Thyroid gland (tissue), 4 donors: ENCODE measurements at regions not wholly inside any gene's neighbourhood (a gene's known extent, or its start where the extent isn't known, plus 50 kb on each side); places are given as distances from the start of the nearest gene placed in this dataset.

Source experiments
- POLR2A ChIP-seq, 2 donors: fragments of 450-650 bp; IDR thresholded peaks; one replicate each; pipeline ENCODE4 v1.6.1; 2017; ENCODE audit warnings: antibody characterized with exemption in 2 of 2, mild to moderate bottlenecking in 2 of 2, moderate library complexity in 1 of 2
- TF ChIP-seq, protein P1 (sequence below), 6 experiments: fragments of 200-600 bp in 3 of 6; fragments of 450-650 bp in 3 of 6; sonication (generic) in 3 of 6; IDR thresholded peaks; one replicate each; pipeline ENCODE4 v1.5.1; 2016 to 2019; ENCODE audit warnings: antibody characterized with exemption in 6 of 6, mild to moderate bottlenecking in 2 of 6, inconsistent platforms in 1 of 6, moderate library complexity in 1 of 6

DNA sequence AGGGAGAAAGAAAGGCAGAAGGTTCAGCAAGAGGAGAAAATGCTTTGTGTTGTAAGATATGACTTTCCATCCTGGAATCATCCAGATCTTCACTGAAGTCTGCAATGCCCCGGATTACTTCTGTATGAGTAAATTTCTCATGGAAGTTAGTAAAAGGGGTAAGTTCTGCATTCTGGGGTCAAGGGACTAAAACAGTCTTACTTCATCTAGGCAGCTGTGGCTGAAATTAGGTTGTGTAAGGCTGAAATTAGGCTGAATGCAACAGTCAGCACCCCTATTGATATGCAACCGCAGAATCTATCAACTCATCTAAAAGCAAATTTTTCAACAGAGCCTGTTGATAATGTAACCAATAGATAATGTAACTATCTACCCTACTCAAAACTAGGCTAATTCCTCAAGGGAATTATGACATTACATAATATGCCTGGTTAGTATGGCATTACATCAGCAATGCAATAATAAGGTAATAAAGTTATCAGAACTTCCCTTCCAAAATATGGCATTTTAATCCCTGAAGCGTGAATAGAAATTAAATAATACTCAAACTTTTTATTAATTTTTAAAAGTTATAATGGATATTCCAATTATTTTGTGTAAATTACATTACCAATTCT, 671.7 kb upstream of the CITED2 start:
- TF ChIP-seq, protein P1, sequence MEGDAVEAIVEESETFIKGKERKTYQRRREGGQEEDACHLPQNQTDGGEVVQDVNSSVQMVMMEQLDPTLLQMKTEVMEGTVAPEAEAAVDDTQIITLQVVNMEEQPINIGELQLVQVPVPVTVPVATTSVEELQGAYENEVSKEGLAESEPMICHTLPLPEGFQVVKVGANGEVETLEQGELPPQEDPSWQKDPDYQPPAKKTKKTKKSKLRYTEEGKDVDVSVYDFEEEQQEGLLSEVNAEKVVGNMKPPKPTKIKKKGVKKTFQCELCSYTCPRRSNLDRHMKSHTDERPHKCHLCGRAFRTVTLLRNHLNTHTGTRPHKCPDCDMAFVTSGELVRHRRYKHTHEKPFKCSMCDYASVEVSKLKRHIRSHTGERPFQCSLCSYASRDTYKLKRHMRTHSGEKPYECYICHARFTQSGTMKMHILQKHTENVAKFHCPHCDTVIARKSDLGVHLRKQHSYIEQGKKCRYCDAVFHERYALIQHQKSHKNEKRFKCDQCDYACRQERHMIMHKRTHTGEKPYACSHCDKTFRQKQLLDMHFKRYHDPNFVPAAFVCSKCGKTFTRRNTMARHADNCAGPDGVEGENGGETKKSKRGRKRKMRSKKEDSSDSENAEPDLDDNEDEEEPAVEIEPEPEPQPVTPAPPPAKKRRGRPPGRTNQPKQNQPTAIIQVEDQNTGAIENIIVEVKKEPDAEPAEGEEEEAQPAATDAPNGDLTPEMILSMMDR (IDR thresholded peaks at IDR 0.05), result no peak
- no peak for TF ChIP-seq POLR2A (IDR thresholded peaks at IDR 0.05)
